H7 (cell line): ENCODE measurements at regions not wholly inside any gene's neighbourhood (a gene's known extent, or its start where the extent isn't known, plus 50 kb on each side); places are given as distances from the start of the nearest gene placed in this dataset.

Source experiments
- DNase-seq: peaks from one replicate; pipeline ENCODE4 v3.0.0; 2012
- H3K27me3 ChIP-seq: 2 replicates; pipeline ENCODE4 v1.6.0; 2011; ENCODE audit warnings: mild to moderate bottlenecking, low read length; ENCODE audit not compliant: control insufficient read depth, insufficient read depth
- H3K36me3 ChIP-seq: replicated peaks from 2 replicates; pipeline ENCODE4 v1.5.1; 2011; ENCODE audit warnings: low read length; ENCODE audit not compliant: control insufficient read depth, insufficient read depth
- H3K4me3 ChIP-seq: 2 replicates; pipeline ENCODE4 v1.5.1; 2011; ENCODE audit warnings: low read depth, mild to moderate bottlenecking, control low read depth, low read length, moderate library complexity; ENCODE audit not compliant: insufficient read depth

DNA sequence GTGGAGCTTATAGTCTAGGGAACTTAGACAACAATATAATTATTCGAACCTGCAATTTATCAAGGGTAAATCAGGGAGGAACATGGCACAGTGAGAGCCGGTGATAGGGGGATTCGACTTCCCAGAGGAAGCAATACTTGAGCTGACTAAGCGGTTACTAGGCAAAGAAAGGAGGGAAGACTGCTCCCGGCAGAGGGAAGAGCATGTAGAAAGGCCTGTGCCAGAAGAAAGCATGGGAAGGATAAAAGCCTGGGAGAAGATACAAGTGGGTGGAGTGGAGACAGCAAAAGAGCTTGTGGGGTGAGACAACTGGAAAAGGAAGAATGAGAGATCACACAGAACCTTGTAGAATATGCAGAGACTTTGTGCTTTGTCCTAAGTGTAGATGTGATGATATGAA lies 93.3 kb downstream of the MARCHF4 start:
- H3K36me3 ChIP-seq, result no peaks in the 10 kb centered on the region
- no peak overlapping the region for H3K4me3 ChIP-seq
- no peak for DNase-seq
- no peaks in the 10 kb centered on the region for H3K27me3 ChIP-seq

DNA sequence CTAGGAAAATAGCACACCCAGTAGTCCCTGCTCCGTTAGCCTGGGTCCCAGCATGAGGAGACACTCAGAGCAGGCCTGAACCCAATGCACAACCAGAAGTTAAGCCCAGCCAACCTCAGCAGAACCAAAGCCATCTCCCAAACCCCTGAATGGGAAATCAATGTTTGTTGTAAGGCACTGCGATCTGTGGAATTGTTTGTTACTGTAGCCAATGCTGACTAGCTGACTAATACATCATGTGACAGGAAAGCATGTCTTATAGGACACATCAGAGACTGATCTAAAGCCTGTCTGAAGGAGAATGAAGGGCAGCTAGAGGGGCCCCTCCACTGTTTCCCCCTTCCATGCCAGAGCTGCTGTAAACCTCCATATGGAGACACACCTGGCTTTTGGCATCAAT lies 96.4 kb downstream of the MARCHF4 start:
- H3K27me3 ChIP-seq, result no peaks in the 10 kb centered on the region; the same call in 1 of the 2 replicates
- H3K4me3 ChIP-seq, result no peak overlapping the region
- H3K36me3 ChIP-seq, result no peaks in the 10 kb centered on the region
- DNase-seq, result no peak

DNA sequence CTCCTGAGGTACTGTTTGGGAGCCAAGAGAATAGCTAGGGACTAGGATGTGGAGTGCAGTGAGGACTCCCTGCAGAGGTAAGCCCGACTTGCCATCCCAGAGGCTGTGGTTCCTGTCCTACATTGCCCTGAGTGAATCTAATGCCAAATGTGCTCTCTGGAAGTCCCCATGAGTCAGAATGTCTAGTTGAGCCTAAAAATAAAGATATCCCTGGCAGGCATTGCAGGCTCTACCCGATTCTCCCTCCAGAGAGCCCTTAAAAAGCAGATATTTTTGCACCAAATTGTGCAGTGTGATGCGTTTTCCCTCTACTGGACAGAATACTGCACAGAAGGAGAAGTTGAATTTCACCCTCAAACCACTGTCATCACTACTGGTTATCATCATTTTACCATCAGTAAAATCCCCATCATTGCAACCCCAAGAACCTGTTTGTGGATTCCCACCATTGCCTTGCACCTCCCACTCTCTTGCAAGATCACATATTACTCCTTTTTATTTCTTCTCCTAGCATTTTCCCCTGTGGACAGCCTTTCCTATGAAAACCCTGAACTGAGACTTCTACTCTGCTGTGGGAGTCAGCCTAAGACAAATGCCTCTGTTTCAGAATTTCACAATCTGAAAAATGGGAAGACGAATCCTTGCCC lies 98.0 kb downstream of the MARCHF4 start:
- H3K36me3 ChIP-seq, result no peaks in the 10 kb centered on the region
- DNase-seq, result no peak
- H3K27me3 ChIP-seq, result no peaks in the 10 kb centered on the region; the same call in 1 of the 2 replicates
- no peak overlapping the region for H3K4me3 ChIP-seq

DNA sequence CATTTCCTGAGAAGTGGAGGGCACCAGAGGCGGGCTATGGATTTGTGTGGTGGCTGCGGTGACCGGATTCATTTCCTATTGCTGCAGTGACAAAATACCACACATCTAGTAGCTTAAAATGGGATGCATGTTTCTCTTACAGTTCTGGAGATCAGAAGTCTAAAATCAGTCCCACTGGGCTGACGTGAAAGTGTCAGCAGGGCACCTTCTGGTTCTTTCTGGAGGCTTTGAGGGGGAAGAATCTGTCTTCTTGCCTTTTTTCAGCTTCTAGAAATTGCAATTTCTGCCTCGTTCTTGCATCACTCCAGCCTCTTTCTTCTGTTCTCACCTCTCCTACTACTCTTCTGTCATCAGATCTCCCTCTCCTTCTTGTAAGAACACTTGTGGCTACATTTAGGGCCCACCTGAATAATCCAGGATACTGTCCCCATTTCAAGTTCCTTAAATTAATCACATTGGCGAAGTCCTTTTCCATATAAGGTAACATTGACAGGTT lies 111.2 kb downstream of the MARCHF4 start:
- Histone ChIP-seq H3K36me3 (no peaks in the 10 kb centered on the region), H3K27me3 (no peaks in the 10 kb centered on the region; the same call in 1 of the 2 replicates), H3K4me3 (no peak overlapping the region)
- DNase-seq, result no peak

DNA sequence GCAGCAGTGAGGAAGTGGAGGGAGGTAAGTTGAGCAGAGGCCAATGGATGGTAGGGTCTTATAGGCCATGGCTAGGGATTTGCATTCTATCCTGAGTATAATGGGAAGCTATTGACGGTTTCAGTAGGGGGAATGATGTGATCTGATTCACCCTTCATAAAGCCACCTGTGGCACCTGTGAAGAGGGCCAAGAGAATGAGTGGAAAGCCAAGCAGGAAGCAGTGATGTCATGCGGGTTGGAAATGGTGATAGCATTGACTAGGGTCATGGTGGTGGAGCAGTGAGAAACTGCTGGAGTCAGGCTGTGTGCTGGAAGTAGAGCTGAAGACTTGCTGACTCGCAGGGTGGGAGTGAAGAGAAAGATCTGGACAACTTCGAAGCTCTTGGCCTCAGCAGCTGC lies 111.7 kb downstream of the MARCHF4 start:
- no peaks in the 10 kb centered on the region for H3K36me3 ChIP-seq
- DNase-seq, result no peak
- no peaks in the 10 kb centered on the region; the same call in 1 of the 2 replicates for H3K27me3 ChIP-seq
- H3K4me3 ChIP-seq, result no peak overlapping the region

DNA sequence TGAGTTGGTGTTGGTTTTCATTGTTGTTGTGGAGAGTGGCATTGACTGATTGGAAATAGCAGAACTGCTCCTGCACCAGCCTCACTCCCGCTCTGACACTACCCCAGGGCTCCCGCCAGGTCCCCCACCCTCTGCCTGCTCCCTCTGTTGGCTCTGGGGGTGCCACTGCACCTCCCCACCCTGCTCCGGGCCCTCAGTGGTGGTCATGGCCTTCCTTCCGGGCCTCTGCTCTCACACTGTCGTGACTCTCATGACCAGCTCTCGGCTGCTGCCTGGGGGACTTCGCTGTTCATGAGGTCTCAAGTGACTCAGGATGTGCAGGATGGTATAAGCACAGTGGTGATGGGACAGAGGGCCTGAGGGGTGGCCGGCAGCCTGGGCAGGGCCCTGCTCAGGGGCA lies 113.2 kb downstream of the MARCHF4 start:
- no peak overlapping the region for H3K4me3 ChIP-seq
- H3K27me3 ChIP-seq, result no peaks in the 10 kb centered on the region; the same call in 1 of the 2 replicates
- DNase-seq, result peak; percentile 43
- no peaks in the 10 kb centered on the region for H3K36me3 ChIP-seq

DNA sequence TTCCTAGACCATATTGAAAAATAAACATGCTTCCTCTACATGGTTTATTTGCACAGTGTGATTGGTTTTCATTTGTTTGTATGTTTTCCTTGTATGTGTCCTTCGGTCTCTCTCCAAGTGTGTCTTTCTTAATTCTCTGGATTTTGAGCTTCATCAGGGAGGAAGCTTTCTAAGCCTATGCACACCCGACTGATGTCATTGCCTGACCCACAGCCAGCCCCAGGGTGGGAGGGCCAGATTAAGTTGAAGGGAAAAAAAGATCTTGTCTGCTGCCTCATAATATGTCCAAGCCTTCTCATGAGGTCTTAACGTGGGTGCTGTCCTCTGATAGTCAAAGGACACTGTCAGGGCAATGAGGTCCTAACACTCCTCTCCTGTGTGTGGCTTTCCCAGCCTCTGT lies 115.2 kb downstream of the MARCHF4 start:
- no peaks in the 10 kb centered on the region for H3K27me3 ChIP-seq
- H3K4me3 ChIP-seq, result no peak overlapping the region
- DNase-seq, result no peak
- H3K36me3 ChIP-seq, result no peaks in the 10 kb centered on the region
